Esophagus squamous epithelium (tissue), 5 donors: ENCODE measurements at regions not wholly inside any gene's neighbourhood (a gene's known extent, or its start where the extent isn't known, plus 50 kb on each side); places are given as distances from the start of the nearest gene placed in this dataset.

Source experiments
- DNase-seq: peaks from one replicate; lab custom pipeline; 2025; lab: John Stamatoyannopoulos, UW
- H3K27ac ChIP-seq, 4 donors: fragments of 200-600 bp; sonication (generic); one replicate each; pipeline ENCODE4 v1.5.1; 2016 to 2019; ENCODE audit warnings: mild to moderate bottlenecking in 1 of 4
- H3K27me3 ChIP-seq, 4 donors: fragments of 200-600 bp; sonication (generic); 1 replicate in 3 of 4; 2 replicates in 1 of 4; pipeline versions ENCODE4 v1.5.1 to v1.6.0; 2017 to 2021; ENCODE audit warnings: antibody characterized with exemption in 1 of 4
- H3K36me3 ChIP-seq, 3 donors: fragments of 200-600 bp; sonication (generic); one replicate each; pipeline ENCODE4 v1.5.1; 2016 to 2019
- H3K4me1 ChIP-seq, 3 donors: fragments of 200-600 bp; sonication (generic); one replicate each; pipeline ENCODE4 v1.5.1; 2017 to 2019
- H3K4me3 ChIP-seq, 4 donors: fragments of 200-600 bp; sonication (generic); 1 replicate in 3 of 4; 2 replicates in 1 of 4; pipeline ENCODE4 v1.5.1; 2016 to 2019; ENCODE audit warnings: mild to moderate bottlenecking in 2 of 4, moderate library complexity in 1 of 4
- H3K9me3 ChIP-seq, 3 donors: fragments of 200-600 bp; sonication (generic); one replicate each; pipeline ENCODE4 v1.5.1; 2016 to 2019
- CTCF ChIP-seq, 6 experiments: fragments of 450-650 bp in 4 of 6; fragments of 200-600 bp in 2 of 6; sonication (generic) in 2 of 6; IDR thresholded peaks; one replicate each; pipeline ENCODE4 v1.5.1; 2016 to 2019; ENCODE audit warnings: antibody characterized with exemption in 6 of 6, mild to moderate bottlenecking in 4 of 6, moderate library complexity in 4 of 6
- POLR2A ChIP-seq, 4 donors: fragments of 450-650 bp; IDR thresholded peaks; one replicate each; pipeline ENCODE4 v1.6.1; 2017; ENCODE audit warnings: antibody characterized with exemption in 4 of 4, mild to moderate bottlenecking in 4 of 4, moderate library complexity in 3 of 4
- WGBS, 2 donors: methylation state at CpG; one replicate each; pipeline ENCODE4 v1.1.5; 2018; 5-methylcytosine and 5-hydroxymethylcytosine counted together
- intact Hi-C: fragments of 100-400 bp; cut with DNase I; formaldehyde crosslinking; loops from one replicate; pipeline ENCODE4 v1.15.0; 2022
- donor health status: DM: yes; HTN: yes; CAD: no.

GRCh38 chr21:43278359-43278758, 109.6 kb downstream of the CRYAA start:
- TF ChIP-seq CTCF (IDR thresholded peaks at IDR 0.05) (no peak), POLR2A (IDR thresholded peaks at IDR 0.05) (no peak)
- peaks cover 0 to 14% (median 0%) of the 10 kb centered on the region in 3 donors for H3K4me1 ChIP-seq
- H3K36me3 ChIP-seq, result no peaks in the 10 kb centered on the region
- no peaks in the 10 kb centered on the region for H3K9me3 ChIP-seq
- peaks cover 0 to 62% (median 0%) of the 10 kb centered on the region in 4 donors for H3K27me3 ChIP-seq
- 35 to 88% methylated on average over 3 to 8 of the region's 12 CpGs for WGBS, 2 donors
- DNase-seq, result no peak
- H3K4me3 ChIP-seq, result no peak overlapping the region
- no peak overlapping the region for H3K27ac ChIP-seq
- intact Hi-C loops, result no loop called here

GRCh38 chr21:43277481-43278351, 108.9 kb downstream of the CRYAA start:
- Histone ChIP-seq H3K4me3 (no peak overlapping the region), H3K27me3 (peaks cover 0 to 68% (median 0%) of the 10 kb centered on the region in 4 donors), H3K4me1 (peaks cover 0 to 14% (median 0%) of the 10 kb centered on the region in 3 donors), H3K9me3 (no peaks in the 10 kb centered on the region), H3K36me3 (no peaks in the 10 kb centered on the region), H3K27ac (no peak overlapping the region)
- intact Hi-C loops, result no loop called here
- TF ChIP-seq POLR2A (IDR thresholded peaks at IDR 0.05), result no peak
- no peak for DNase-seq
- WGBS, 2 donors, result 60 to 72% methylated on average over 15 to 17 of the region's 30 CpGs

GRCh38 chr21:43276811-43277210, 108.0 kb downstream of the CRYAA start:
- 60 to 73% methylated on average over 1 to 15 of the region's 16 CpGs for WGBS, 2 donors

GRCh38 chr21:43275421-43276211, 106.8 kb downstream of the CRYAA start:
- peaks cover 0 to 14% (median 0%) of the 10 kb centered on the region in 3 donors for H3K4me1 ChIP-seq
- H3K4me3 ChIP-seq, result no peak overlapping the region
- peaks cover 0 to 87% (median 0%) of the 10 kb centered on the region in 4 donors for H3K27me3 ChIP-seq
- no peaks in the 10 kb centered on the region for H3K36me3 ChIP-seq
- H3K9me3 ChIP-seq, result no peaks in the 10 kb centered on the region
- WGBS, 2 donors, result no CpG with 5 or more reads among the region's 6 CpGs
- intact Hi-C loops, result no loop called here
- no peak overlapping the region for H3K27ac ChIP-seq
- no peak for TF ChIP-seq POLR2A (IDR thresholded peaks at IDR 0.05)
- TF ChIP-seq CTCF (IDR thresholded peaks at IDR 0.05), result no peak
- DNase-seq, result no peak

More at GRCh38 chr21:43276811-43277210, 108.0 kb downstream of the CRYAA start:
- peaks cover 0 to 78% (median 0%) of the 10 kb centered on the region in 4 donors for H3K27me3 ChIP-seq
- no peak for DNase-seq
- intact Hi-C loops, result no loop called here
- TF ChIP-seq CTCF (IDR thresholded peaks at IDR 0.05) (no peak), POLR2A (IDR thresholded peaks at IDR 0.05) (no peak)
- no peaks in the 10 kb centered on the region for H3K9me3 ChIP-seq
- no peak overlapping the region for H3K27ac ChIP-seq
- no peak overlapping the region for H3K4me3 ChIP-seq
- peaks cover 0 to 14% (median 0%) of the 10 kb centered on the region in 3 donors for H3K4me1 ChIP-seq
- H3K36me3 ChIP-seq, result no peaks in the 10 kb centered on the region

GRCh38 chr21:43274946-43275310, 106.1 kb downstream of the CRYAA start:
- H3K27me3 ChIP-seq, result peaks cover 0 to 91% (median 0%) of the 10 kb centered on the region in 4 donors
- H3K4me1 ChIP-seq, result peaks cover 0 to 14% (median 0%) of the 10 kb centered on the region in 3 donors
- intact Hi-C loops, result no loop called here

More at GRCh38 chr21:43274946-43275310, 106.1 kb downstream of the CRYAA start:
- TF ChIP-seq CTCF (IDR thresholded peaks at IDR 0.05) (no peak), POLR2A (IDR thresholded peaks at IDR 0.05) (no peak)
- no peak for DNase-seq
- H3K4me3 ChIP-seq, result no peak overlapping the region
- no peaks in the 10 kb centered on the region for H3K9me3 ChIP-seq
- H3K27ac ChIP-seq, result no peak overlapping the region
- WGBS, 2 donors, result 59% methylated on average over 2 of the region's 6 CpGs; no CpG with 5 or more reads in 1 of the 2 donors
- no peaks in the 10 kb centered on the region for H3K36me3 ChIP-seq
